Activated CD8-positive, alpha-beta T cell treated with anti-CD3 and anti-CD28 coated beads for 36 hours (primary cell): ENCODE measurements at regions not wholly inside any gene's neighbourhood (a gene's known extent, or its start where the extent isn't known, plus 50 kb on each side); places are given as distances from the start of the nearest gene placed in this dataset.

Experiments used
- ATAC-seq: fragments of 200-7000 bp; cut with Tn5 transposase; one replicate; pipeline ENCODE4 v1.10.0; 2021; ENCODE audit warnings: mild to moderate bottlenecking, moderate library complexity
- CTCF ChIA-PET: fragments of 350-600 bp; sonication (Branson Sonifier 250); formaldehyde crosslinking; loops from one replicate; lab custom pipeline; 2021; ENCODE audit warnings: antibody characterized with exemption; lab: Charles Lee
- POLR2A ChIA-PET: fragments of 350-600 bp; sonication (Branson Sonifier 250); formaldehyde crosslinking; loops from one replicate; lab custom pipeline; 2021; ENCODE audit warnings: antibody characterized with exemption; lab: Charles Lee
- DNase-seq: peaks from one replicate; pipeline ENCODE4 v3.0.0-alpha.2; 2020
- H3K27ac Mint-ChIP-seq: one replicate; pipeline ENCODE4 v1.8.0; 2021; ENCODE audit warnings: mild to moderate bottlenecking, mixed read lengths
- H3K27me3 Mint-ChIP-seq: one replicate; pipeline ENCODE4 v1.8.0; 2021; ENCODE audit warnings: mixed read lengths
- H3K36me3 Mint-ChIP-seq: one replicate; pipeline ENCODE4 v1.8.0; 2021; ENCODE audit warnings: low read depth, mixed read lengths
- H3K4me1 Mint-ChIP-seq: one replicate; pipeline ENCODE4 v1.8.0; 2021; ENCODE audit warnings: low read depth, mixed read lengths
- H3K4me3 Mint-ChIP-seq: one replicate; pipeline ENCODE4 v1.8.0; 2021; ENCODE audit warnings: mild to moderate bottlenecking, moderate library complexity, mixed read lengths
- H3K9me3 Mint-ChIP-seq: one replicate; pipeline ENCODE4 v1.8.0; 2021; ENCODE audit warnings: mixed read lengths
- intact Hi-C: fragments of 100-400 bp; cut with micrococcal nuclease; formaldehyde crosslinking; loops from one replicate; pipeline ENCODE4 v1.10.0; 2022
- TF ChIP-seq, protein P1 (sequence below): fragments of 200-600 bp; IDR thresholded peaks from one replicate; pipeline ENCODE4 v1.8.0; 2022; ENCODE audit warnings: antibody characterized with exemption, mild to moderate bottlenecking

DNA sequence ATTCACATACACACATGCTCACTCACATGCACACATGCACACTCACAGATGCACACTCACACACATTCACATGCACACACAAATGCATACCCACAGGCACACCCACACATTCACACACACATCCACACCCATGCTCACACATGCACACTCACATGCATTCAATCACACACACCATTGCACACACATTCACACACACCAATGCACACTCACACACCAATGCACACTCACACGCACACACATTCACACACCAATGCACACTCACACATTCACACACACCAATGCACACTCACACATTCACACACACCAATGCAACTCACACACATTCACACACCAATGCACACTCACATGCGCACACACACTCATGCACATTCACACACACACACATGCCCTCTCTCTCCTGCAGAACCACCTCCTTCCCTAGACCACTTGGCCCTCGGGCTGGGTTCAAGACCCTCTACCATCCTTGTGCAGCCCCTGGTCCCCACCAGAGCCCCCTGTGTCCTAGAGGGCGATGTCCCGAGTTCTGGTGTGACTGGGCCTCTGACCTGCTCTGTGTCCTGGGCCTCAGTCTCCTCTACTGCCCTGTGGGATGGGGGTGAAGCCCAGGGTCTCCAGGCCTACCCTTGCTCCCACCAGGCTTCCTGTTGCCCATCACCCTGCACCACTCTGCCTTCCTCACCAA is 139.0 kb downstream of the OLFM1 start:
- ChIA-PET CTCF (no interaction called here), POLR2A (no interaction called here)
- TF ChIP-seq, protein P1, sequence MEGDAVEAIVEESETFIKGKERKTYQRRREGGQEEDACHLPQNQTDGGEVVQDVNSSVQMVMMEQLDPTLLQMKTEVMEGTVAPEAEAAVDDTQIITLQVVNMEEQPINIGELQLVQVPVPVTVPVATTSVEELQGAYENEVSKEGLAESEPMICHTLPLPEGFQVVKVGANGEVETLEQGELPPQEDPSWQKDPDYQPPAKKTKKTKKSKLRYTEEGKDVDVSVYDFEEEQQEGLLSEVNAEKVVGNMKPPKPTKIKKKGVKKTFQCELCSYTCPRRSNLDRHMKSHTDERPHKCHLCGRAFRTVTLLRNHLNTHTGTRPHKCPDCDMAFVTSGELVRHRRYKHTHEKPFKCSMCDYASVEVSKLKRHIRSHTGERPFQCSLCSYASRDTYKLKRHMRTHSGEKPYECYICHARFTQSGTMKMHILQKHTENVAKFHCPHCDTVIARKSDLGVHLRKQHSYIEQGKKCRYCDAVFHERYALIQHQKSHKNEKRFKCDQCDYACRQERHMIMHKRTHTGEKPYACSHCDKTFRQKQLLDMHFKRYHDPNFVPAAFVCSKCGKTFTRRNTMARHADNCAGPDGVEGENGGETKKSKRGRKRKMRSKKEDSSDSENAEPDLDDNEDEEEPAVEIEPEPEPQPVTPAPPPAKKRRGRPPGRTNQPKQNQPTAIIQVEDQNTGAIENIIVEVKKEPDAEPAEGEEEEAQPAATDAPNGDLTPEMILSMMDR, result no peak
- no peak for DNase-seq
- H3K36me3 Mint-ChIP-seq, result no peaks in the 10 kb centered on the region
- no peak for ATAC-seq
- H3K27ac Mint-ChIP-seq, result no peak overlapping the region
- no peak overlapping the region for H3K4me3 Mint-ChIP-seq
- intact Hi-C loops, result no loop called here
- no peaks in the 10 kb centered on the region for H3K9me3 Mint-ChIP-seq
- H3K4me1 Mint-ChIP-seq, result no peaks in the 10 kb centered on the region
- H3K27me3 Mint-ChIP-seq, result peaks cover 3% of the 10 kb centered on the region

DNA sequence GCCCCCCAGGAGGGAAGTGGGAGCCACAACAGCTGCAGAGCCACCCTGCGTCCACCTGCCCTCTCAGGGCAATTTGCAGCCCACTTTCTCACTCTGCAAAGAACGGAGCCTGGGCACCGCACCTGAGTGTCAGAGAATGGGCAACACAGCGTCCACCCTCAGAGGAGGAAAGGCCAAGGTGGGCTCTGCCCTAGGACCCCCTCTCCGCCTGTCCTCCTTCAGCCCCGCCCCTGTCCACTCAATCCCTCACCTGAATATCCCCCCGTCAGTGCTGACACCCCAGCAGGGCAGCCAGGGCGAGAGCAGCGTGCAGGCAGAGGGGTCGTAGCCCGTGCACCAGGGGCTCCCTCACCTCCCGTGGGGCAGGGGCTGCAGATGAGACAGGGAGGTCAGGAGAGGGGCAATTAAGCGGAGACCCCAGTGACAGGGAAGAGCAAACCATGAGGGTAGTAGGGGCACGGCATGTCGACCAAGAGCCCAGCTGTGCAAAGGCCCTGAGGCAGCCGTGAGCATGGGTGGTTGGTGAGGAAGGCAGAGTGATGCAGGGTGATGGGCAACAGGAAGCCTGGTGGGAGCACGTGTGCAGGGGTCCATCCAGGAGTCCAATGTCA is 140.3 kb downstream of the OLFM1 start:
- Mint-ChIP-seq H3K36me3 (no peaks in the 10 kb centered on the region), H3K27ac (no peak overlapping the region), H3K9me3 (peaks cover 4% of the 10 kb centered on the region), H3K27me3 (peaks cover 7% of the 10 kb centered on the region), H3K4me3 (no peak overlapping the region), H3K4me1 (no peaks in the 10 kb centered on the region)
- TF ChIP-seq, protein P1, result no peak
- ChIA-PET CTCF (no interaction called here), POLR2A (no interaction called here)
- DNase-seq (no peak), ATAC-seq (no peak)
- intact Hi-C loops, result no loop called here

DNA sequence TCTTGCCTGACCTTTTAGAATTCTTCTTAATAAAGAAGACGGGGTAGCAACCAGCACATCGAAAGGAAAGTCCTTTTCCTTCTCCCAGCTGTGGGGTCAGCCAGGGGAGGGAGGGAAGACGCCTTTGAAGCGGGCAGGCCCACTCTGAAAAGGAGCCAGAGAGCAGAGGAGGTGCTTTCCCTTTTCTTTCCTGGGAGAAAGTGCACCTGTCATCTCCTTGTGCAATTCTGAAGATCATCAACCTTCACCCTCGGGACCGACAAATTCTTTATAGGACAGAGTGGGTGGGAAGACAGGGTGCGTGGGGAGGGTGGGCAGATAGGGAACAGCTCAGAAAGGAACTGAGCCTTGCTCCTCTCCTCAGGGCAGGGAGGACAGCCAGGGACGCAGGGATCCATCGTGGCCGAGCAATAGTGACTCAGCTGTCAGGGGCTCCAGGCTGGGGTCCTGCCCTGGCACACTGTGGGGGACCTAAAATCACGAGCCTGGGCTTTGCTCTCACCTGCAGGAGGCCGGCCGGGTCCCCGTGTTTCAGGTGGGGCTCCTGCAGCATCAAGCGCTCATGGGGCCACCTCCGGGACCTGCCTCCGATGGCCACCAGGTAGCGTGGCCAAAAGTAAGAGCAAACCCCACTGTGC is 141.0 kb downstream of the OLFM1 start:
- ChIA-PET POLR2A (no interaction called here), CTCF (no interaction called here)
- Mint-ChIP-seq H3K27ac (no peak overlapping the region), H3K4me1 (no peaks in the 10 kb centered on the region), H3K27me3 (peaks cover 7% of the 10 kb centered on the region), H3K4me3 (no peak overlapping the region), H3K9me3 (peaks cover 4% of the 10 kb centered on the region), H3K36me3 (no peaks in the 10 kb centered on the region)
- DNase-seq (no peak), ATAC-seq (no peak)
- intact Hi-C loops, result no loop called here
- TF ChIP-seq, protein P1, result no peak

- Mint-ChIP-seq H3K4me1 (no peaks in the 10 kb centered on the region), H3K27ac (no peak overlapping the region), H3K27me3 (peaks cover 7% of the 10 kb centered on the region), H3K36me3 (no peaks in the 10 kb centered on the region), H3K9me3 (peaks cover 6% of the 10 kb centered on the region), H3K4me3 (no peak overlapping the region)
- intact Hi-C loops, result no loop called here
- ChIA-PET CTCF (no interaction called here), POLR2A (no interaction called here)
- DNase-seq (no peak), ATAC-seq (no peak)
- TF ChIP-seq, protein P1, result no peak
Measured at GRCh38 chr9:135228983-135229625, 141.6 kb downstream of the OLFM1 start.
